Stimulated activated CD4-positive, alpha-beta T cell treated with anti-CD3 and anti-CD28 coated beads, TNF-alpha, amount 100 ng/mL, for 4 hours (primary cell): ENCODE measurements at regions not wholly inside any gene's neighbourhood (a gene's known extent, or its start where the extent isn't known, plus 50 kb on each side); places are given as distances from the start of the nearest gene placed in this dataset.

Experiments
- DNase-seq, 3 experiments: peaks; one replicate each; pipeline ENCODE4 v3.0.0-alpha.2; 2020; ENCODE audit warnings: low read depth in 3 of 3

GRCh38 chr6:141451511-141452353 lies 681.0 kb upstream of the GJE1 start:
- DNase-seq: no peak

GRCh38 chr6:141451181-141451510 lies 681.6 kb upstream of the GJE1 start:
- DNase-seq: no peak

GRCh38 chr6:141445928-141446628 lies 686.6 kb upstream of the GJE1 start:
- no peak for DNase-seq

GRCh38 chr6:141443668-141444289 lies 688.9 kb upstream of the GJE1 start:
- no peak for DNase-seq

- no peak for DNase-seq
These were observed 689.7 kb upstream of the GJE1 start for GRCh38 chr6:141443032-141443431.

GRCh38 chr6:141439513-141439912 lies 693.2 kb upstream of the GJE1 start:
- DNase-seq: no peak

- DNase-seq: no peak
These were observed 695.0 kb upstream of the GJE1 start for GRCh38 chr6:141437685-141438084.

- DNase-seq: no peak
These were observed 695.7 kb upstream of the GJE1 start for GRCh38 chr6:141437011-141437410.

GRCh38 chr6:141426400-141426980 lies 706.2 kb upstream of the GJE1 start:
- DNase-seq: no peak

GRCh38 chr6:141421378-141421777 lies 711.3 kb upstream of the GJE1 start:
- DNase-seq: no peak

- DNase-seq: no peak
These were observed 714.6 kb upstream of the GJE1 start for GRCh38 chr6:141418076-141418475.

GRCh38 chr6:141415896-141416295 lies 716.8 kb upstream of the GJE1 start:
- DNase-seq: no peak

GRCh38 chr6:141413196-141413595 lies 719.5 kb upstream of the GJE1 start:
- no peak for DNase-seq

- DNase-seq: no peak
These were observed 726.0 kb upstream of the GJE1 start for GRCh38 chr6:141406761-141407160.

GRCh38 chr6:141403827-141404226 lies 728.9 kb upstream of the GJE1 start:
- no peak for DNase-seq

- DNase-seq: no peak
These were observed 729.6 kb upstream of the GJE1 start for GRCh38 chr6:141403103-141403502.

- no peak for DNase-seq
These were observed 730.2 kb upstream of the GJE1 start for GRCh38 chr6:141402489-141402888.

- no peak for DNase-seq
These were observed 730.9 kb upstream of the GJE1 start for GRCh38 chr6:141401851-141402250.

- DNase-seq: no peak
These were observed 731.6 kb upstream of the GJE1 start for GRCh38 chr6:141401168-141401567.

GRCh38 chr6:141398949-141399348 lies 733.8 kb upstream of the GJE1 start:
- DNase-seq: no peak

- no peak for DNase-seq
These were observed 737.2 kb upstream of the GJE1 start for GRCh38 chr6:141395443-141396008.

GRCh38 chr6:141394565-141395051 lies 738.1 kb upstream of the GJE1 start:
- DNase-seq: no peak
